NB4 (cell line): ENCODE measurements at regions not wholly inside any gene's neighbourhood (a gene's known extent, or its start where the extent isn't known, plus 50 kb on each side); places are given as distances from the start of the nearest gene placed in this dataset.

ENCODE experiments used
- DNase-seq: peaks from one replicate; pipeline ENCODE4 v3.0.0; 2010; ENCODE audit warnings: low read depth
- H3K4me3 ChIP-seq: one replicate; pipeline ENCODE4 v1.5.1; 2011; ENCODE audit warnings: mild to moderate bottlenecking, low read depth, low read length, moderate library complexity
- MYC ChIP-seq: IDR thresholded peaks from 2 replicates; pipeline ENCODE4 v1.6.1; 2011; ENCODE audit warnings: low read depth, low read length
- POLR2A ChIP-seq: IDR thresholded peaks from 2 replicates; pipeline ENCODE4 v1.6.1; 2011; ENCODE audit warnings: mild to moderate bottlenecking; ENCODE audit not compliant: insufficient read length; ENCODE audit errors: extremely low read depth
- TF ChIP-seq, protein P1 (sequence below): IDR thresholded peaks from 2 replicates; pipeline ENCODE4 v1.6.1; 2011; ENCODE audit warnings: low read depth, low read length
- TF ChIP-seq, protein P2 (sequence below): IDR thresholded peaks from one replicate; pipeline ENCODE4 v1.5.1; 2012; ENCODE audit warnings: low read depth, low read length

DNA sequence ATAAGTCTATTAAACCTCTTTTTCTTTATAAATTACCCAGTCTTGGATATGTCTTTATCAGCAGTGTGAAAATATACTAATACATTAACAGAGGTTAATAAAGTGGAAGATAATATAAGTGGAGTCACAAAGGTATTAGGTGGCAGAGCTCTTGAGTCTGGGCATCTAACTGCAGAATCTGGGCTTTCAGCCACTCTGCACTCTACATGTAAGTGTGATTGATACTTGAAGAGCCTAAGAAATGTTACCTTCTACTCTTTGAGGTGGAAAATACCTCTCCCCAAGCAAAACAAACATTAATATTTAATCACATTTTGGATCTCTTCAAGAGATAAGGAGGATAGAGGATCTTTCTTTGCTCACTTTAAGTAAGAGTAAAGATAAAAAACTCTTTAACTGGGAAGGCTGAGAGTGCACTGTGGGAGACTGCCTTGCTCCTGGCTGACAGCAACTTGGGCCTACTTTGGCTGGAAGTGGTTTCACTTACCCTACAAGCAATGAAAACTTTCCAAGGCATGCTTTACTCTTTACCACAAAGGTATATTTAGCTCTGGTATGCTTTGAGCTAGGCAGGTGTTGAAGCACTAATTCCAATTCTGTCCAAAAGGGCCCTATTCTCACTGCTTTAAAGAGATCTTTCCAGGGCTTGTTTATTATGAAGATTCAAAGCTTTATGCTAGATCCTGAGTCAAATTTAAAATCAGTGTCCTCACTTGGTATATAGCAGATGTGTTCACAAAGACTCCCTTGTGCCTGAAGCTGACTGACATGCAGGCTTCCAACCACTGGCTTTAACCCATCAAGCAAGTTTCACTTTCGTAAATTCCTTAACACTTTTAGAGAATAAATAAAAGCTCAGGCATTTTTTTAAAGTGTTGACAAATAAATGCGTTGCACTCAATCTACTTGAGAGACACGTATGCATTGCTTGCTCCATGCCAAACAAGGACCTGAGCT, 245.3 kb upstream of the ZP4 start:
- DNase-seq = no peak
- no peak overlapping the region for H3K4me3 ChIP-seq
- TF ChIP-seq POLR2A (no peak), MYC (no peak)
- TF ChIP-seq, protein P1, sequence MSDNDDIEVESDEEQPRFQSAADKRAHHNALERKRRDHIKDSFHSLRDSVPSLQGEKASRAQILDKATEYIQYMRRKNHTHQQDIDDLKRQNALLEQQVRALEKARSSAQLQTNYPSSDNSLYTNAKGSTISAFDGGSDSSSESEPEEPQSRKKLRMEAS = no peak
- TF ChIP-seq, protein P2, sequence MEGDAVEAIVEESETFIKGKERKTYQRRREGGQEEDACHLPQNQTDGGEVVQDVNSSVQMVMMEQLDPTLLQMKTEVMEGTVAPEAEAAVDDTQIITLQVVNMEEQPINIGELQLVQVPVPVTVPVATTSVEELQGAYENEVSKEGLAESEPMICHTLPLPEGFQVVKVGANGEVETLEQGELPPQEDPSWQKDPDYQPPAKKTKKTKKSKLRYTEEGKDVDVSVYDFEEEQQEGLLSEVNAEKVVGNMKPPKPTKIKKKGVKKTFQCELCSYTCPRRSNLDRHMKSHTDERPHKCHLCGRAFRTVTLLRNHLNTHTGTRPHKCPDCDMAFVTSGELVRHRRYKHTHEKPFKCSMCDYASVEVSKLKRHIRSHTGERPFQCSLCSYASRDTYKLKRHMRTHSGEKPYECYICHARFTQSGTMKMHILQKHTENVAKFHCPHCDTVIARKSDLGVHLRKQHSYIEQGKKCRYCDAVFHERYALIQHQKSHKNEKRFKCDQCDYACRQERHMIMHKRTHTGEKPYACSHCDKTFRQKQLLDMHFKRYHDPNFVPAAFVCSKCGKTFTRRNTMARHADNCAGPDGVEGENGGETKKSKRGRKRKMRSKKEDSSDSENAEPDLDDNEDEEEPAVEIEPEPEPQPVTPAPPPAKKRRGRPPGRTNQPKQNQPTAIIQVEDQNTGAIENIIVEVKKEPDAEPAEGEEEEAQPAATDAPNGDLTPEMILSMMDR = no peak

- no peak overlapping the region for H3K4me3 ChIP-seq
- DNase-seq = no peak
- TF ChIP-seq POLR2A = no peak
- no peak for TF ChIP-seq MYC
- TF ChIP-seq, protein P1 = no peak
- TF ChIP-seq, protein P2 = no peak
Observed at GRCh38 chr1:238129677-238130076, 239.0 kb upstream of the ZP4 start.

DNA sequence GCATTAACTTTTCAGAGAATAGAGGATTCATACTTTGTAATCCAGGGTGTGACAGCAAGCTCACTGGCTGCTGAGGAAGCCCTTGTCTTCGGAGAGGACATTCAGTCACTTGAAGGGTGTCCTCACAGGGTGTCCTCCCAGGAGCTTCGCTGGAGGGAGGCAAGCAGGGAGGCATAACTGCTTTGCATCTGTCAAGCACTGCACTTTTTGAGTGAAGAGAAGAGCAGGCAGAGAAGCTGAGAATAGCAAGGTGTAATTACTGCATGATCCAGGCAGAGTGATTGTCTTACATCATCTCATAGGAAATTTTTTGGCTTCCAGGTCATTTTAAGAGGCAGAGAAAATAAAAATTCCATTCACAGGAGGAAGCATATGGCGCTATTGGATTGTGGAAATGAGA, 232.5 kb upstream of the ZP4 start:
- H3K4me3 ChIP-seq = no peak overlapping the region
- DNase-seq = no peak
- TF ChIP-seq, protein P1 = no peak
- TF ChIP-seq POLR2A (no peak), MYC (no peak)
- TF ChIP-seq, protein P2 = no peak

DNA sequence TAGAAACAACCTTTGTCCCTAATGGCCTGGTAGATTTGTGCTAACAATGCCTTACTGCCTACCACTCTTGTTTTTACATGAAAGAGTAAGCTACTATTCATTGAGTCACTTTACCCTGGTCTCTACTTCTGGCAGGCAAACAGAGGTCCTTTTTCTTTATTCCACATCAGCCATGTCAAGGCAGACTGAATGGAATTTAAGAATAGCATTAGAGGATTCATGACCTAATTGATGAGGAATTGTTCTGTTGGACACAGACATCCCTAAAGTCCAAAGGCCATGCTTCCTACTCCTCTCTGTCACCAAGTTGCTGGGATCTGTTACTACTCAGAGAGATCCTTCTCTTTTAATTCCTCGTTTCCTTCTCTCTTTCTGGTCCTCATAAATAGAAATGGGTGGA, 229.1 kb upstream of the ZP4 start:
- no peak for TF ChIP-seq MYC
- TF ChIP-seq POLR2A = no peak
- TF ChIP-seq, protein P2 = no peak
- TF ChIP-seq, protein P1 = no peak
- no peak for DNase-seq
- no peak overlapping the region for H3K4me3 ChIP-seq

GRCh38 chr1:238119060-238119459, 228.3 kb upstream of the ZP4 start:
- no peak overlapping the region for H3K4me3 ChIP-seq
- DNase-seq = no peak
- TF ChIP-seq POLR2A (no peak), MYC (no peak)
- TF ChIP-seq, protein P2 = no peak
- TF ChIP-seq, protein P1 = no peak
